ENCODE measurements at regions not wholly inside any gene's neighbourhood (a gene's known extent, or its start where the extent isn't known, plus 50 kb on each side); places are given as distances from the start of the nearest gene placed in this dataset.

GRCh38 chr7:13105209-13105608 lies 417.8 kb downstream of the ARL4A start:
- TF ChIP-seq REST (IDR thresholded peaks at IDR 0.05; ENCODE audit: low read depth) (no peak), CREB1 (IDR thresholded peaks at IDR 0.05; ENCODE audit: low read depth) (no peak), YY1 (IDR thresholded peaks at IDR 0.05; ENCODE audit: low read depth) (no peak)

GRCh38 chr7:13106513-13106912 lies 419.1 kb downstream of the ARL4A start:
- TF ChIP-seq USF1 (IDR thresholded peaks at IDR 0.05): no peak
- no peak for TF ChIP-seq EGR1 (IDR thresholded peaks at IDR 0.05)
- no peak for TF ChIP-seq REST (IDR thresholded peaks at IDR 0.05; ENCODE audit: low read depth)
- no peak for TF ChIP-seq TEAD4 (IDR thresholded peaks at IDR 0.05)
- no peak for TF ChIP-seq NFIC (IDR thresholded peaks at IDR 0.05)
- TF ChIP-seq EP300 (IDR thresholded peaks at IDR 0.05; ENCODE audit: borderline replicate concordance): no peak
- no peak for TF ChIP-seq MAX (IDR thresholded peaks at IDR 0.05)
- no peak for TF ChIP-seq ZBTB7A (IDR thresholded peaks at IDR 0.05; ENCODE audit: low read depth)
- TF ChIP-seq RAD21 (IDR thresholded peaks at IDR 0.05; ENCODE audit: low read depth): no peak
- no peak for TF ChIP-seq TCF12 (IDR thresholded peaks at IDR 0.05; ENCODE audit: low read depth)
- no peak for TF ChIP-seq YY1 (IDR thresholded peaks at IDR 0.05; ENCODE audit: low read depth)
- TF ChIP-seq TAF1 (IDR thresholded peaks at IDR 0.05; ENCODE audit: low read depth): no peak
- no peak for TF ChIP-seq CREB1 (IDR thresholded peaks at IDR 0.05; ENCODE audit: low read depth)
- no peak for TF ChIP-seq FOXM1 (IDR thresholded peaks at IDR 0.05; ENCODE audit: borderline replicate concordance, low read depth)
- TF ChIP-seq CEBPB (IDR thresholded peaks at IDR 0.05): no peak

DNA sequence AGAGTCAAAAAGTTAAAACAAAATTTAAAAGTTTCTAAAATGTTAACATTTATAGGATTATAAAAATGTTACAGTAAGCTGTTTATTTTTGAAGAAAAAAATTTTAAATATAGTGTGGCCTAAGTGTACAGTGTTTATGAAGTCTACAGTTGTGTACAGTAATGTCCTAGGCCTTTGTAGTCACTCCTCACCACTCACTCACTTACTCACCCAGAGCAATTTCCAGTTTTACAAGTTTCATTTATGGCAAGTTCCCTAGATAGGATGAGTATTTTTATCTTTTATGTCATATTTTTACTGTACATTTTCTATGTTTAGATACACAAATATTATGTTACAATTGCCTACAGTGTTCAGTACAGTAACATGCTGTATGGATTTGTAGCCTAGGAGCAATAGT lies 419.9 kb downstream of the ARL4A start:
- TF ChIP-seq EP300 (IDR thresholded peaks at IDR 0.05; ENCODE audit: borderline replicate concordance) (no peak), FOXM1 (IDR thresholded peaks at IDR 0.05; ENCODE audit: borderline replicate concordance, low read depth) (no peak), CREB1 (IDR thresholded peaks at IDR 0.05; ENCODE audit: low read depth) (no peak), TAF1 (IDR thresholded peaks at IDR 0.05; ENCODE audit: low read depth) (no peak), ZBTB7A (IDR thresholded peaks at IDR 0.05; ENCODE audit: low read depth) (no peak), USF1 (IDR thresholded peaks at IDR 0.05) (no peak), REST (IDR thresholded peaks at IDR 0.05; ENCODE audit: low read depth) (no peak), TCF12 (IDR thresholded peaks at IDR 0.05; ENCODE audit: low read depth) (no peak), EGR1 (IDR thresholded peaks at IDR 0.05) (no peak), YY1 (IDR thresholded peaks at IDR 0.05; ENCODE audit: low read depth) (no peak), TEAD4 (IDR thresholded peaks at IDR 0.05) (no peak), CEBPB (IDR thresholded peaks at IDR 0.05) (no peak), MAX (IDR thresholded peaks at IDR 0.05) (no peak), NFIC (IDR thresholded peaks at IDR 0.05) (no peak), RAD21 (IDR thresholded peaks at IDR 0.05; ENCODE audit: low read depth) (no peak)

DNA sequence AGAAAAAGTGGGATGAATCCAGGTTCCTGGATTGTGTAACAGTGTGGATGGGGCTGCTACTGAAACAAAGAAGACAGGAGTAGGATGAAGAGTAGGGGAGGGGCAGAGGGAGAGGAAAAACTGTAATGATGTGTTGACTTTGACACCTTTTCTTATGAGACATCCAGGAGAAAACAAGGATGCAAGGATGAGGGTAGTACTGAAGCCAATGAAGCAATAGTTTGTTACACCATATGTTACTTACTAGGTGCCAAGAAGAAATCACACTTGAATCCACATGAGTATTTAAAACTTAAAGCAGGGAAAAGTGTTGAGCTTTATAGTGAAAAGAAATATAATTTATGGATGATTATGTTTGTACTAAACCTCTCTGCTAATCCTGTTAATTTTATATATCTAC lies 420.6 kb downstream of the ARL4A start:
- TF ChIP-seq EP300 (IDR thresholded peaks at IDR 0.05; ENCODE audit: borderline replicate concordance): no peak
- TF ChIP-seq EGR1 (IDR thresholded peaks at IDR 0.05): no peak
- no peak for TF ChIP-seq REST (IDR thresholded peaks at IDR 0.05; ENCODE audit: low read depth)
- TF ChIP-seq TEAD4 (IDR thresholded peaks at IDR 0.05): no peak
